GM18873 (cell line): ENCODE measurements at regions not wholly inside any gene's neighbourhood (a gene's known extent, or its start where the extent isn't known, plus 50 kb on each side); places are given as distances from the start of the nearest gene placed in this dataset.
"Not testable (repeated sequence)": the region's sequence is repeated elsewhere in the genome, so short reads cannot be mapped to it uniquely, and the experiment has no call there.

Source experiments
- ATAC-seq: cut with Tn5 transposase; IDR thresholded peaks from one replicate; pipeline ENCODE4 v1.9.1; 2021; ENCODE audit warnings: mild to moderate bottlenecking, moderate library complexity, moderate number of reproducible peaks; ENCODE audit not compliant: unreplicated experiment, low FRiP score

DNA sequence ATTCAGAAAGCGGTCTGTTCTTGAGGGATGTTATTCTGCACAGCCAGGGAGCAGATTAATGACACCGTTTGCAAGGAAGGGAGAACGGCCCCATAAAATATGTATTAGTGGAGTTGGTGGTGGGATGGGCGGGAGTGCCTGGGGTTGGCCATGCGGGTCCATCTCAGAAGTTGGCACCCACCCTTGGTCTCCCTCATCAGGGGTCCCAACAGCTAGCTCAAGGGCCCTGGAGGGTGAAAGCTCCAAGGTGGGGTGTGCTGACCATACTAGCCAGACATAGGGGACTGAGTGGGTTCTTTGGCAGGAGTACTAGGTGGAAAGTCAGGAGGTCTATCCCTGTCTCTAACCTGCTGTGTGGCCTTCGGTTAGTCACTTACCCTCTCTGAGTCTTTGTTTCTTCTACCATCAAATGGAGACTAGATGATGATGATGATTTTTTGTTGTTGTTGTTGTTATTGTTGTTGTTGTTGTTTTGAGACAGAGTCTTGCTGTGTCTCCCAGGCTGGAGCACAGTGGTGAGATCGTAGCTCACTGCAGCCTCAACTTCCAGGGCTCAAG lies 83.2 kb upstream of the BRD7 start:
- ATAC-seq = no peak

DNA sequence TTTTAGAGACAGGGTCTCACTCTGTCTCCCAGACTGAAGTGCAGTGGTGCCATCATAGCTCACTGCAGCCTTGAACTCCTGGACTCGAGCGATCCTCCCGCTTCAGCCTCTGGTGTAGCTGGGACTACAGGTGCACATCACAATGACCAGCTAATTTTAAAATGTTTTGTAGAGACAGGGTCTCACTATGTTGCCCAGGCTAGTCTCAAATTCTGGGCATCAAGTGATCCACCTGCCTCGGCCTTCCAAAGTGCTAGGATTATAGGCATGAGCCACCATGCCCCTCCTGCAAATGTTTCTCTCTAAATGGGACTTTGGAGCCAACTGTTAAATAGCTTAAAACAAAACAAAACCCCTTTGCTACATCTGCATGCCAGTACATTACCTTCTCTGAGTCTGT lies 82.2 kb upstream of the BRD7 start:
- no peak for ATAC-seq

DNA sequence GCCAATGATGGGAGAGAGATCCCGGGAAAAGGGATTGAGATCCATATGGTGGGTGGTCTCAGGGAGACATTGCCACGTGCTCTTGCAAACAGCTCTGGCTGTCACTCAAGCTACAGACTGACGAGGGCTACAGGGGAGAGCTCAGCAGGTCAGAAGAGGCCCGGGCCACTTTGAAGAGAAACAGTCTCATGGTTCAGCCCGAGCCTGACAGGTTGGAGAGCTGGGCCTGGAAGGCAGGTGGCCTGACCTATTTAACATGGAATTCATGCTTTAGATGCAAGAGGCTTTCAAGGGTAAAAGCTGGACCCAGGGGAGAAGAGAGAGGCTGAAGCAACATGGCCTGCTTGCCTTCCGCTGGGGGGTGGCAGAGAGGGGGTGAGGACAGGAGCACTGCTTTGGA lies 81.0 kb upstream of the BRD7 start:
- ATAC-seq = no peak

DNA sequence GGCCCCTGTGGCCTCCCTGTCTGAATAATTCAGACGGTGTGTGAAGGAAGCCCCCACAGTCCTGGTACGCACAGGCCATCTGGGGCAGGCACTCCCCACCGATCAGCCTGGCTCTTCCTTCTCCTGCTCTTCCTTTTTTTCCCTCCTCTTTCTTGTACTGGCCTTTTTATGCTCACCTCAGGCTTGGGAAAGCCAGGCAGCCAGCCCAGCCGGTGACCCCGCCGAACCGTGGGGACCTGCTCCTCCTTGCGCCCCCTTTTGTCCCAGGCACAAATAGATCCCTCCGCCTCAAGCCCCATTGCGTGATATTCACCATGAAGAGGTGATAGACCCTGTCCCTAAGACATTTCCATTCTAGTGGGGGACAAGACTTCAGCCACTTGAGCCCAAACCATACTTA lies 80.2 kb upstream of the BRD7 start:
- ATAC-seq = no peak

DNA sequence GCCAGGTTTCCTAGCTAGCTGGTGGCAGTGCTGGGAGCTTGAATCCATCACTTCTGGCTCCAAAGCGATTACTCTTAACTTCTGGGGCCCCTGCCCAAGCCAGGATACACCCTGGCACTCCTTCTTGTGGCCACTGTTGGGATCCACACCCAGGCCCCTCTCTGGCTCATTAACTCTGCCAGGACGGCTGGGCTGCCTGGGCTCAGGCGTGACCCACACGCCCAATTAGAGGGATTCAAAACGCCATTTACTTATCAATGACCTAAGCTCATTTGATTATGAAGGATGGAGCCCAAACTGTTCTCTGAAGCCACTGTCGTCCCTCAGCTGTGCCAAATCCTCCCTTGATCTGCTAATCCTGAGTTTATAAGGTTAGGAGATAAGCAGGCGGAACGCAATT lies 79.7 kb upstream of the BRD7 start:
- no peak for ATAC-seq

DNA sequence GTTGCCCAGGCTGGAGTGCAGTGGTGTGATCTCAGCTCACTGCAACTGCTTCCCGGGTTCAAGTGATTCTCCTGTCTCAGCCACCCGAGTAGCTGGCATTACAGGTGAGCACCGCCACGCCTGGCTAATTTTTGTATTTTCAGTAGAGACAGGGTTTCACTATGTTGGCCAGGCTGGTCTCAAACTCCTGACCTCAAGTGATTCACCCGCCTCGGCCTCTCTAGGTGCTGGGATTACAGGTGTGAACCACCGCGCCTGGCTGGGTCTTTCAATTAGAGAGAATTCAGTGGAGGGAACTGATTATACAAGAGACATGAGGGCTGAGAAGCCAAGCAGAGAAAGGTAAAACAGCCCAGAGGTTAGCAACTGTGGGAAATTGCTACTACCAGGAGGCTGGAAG lies 78.6 kb upstream of the BRD7 start:
- ATAC-seq = not testable (repeated sequence)

DNA sequence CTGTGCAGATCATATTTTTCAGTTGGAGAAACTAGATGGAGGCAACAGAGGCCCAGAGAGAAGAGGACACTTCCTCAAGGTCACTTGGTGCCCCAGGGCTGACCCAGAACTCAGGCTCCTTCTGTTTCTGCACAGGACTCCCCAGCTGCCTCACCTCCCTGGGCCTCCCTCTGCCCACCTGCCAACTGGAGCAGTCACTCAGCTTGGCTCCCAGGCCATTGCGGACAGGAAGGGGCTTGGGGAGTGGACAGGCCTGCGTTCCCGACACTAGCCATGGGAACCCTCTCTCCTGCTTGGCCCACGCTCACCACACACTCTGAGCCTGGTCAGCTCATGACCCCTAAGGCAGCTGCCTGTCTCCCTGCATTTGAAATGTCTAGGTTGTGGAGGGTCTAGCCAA lies 78.1 kb upstream of the BRD7 start:
- no peak for ATAC-seq

DNA sequence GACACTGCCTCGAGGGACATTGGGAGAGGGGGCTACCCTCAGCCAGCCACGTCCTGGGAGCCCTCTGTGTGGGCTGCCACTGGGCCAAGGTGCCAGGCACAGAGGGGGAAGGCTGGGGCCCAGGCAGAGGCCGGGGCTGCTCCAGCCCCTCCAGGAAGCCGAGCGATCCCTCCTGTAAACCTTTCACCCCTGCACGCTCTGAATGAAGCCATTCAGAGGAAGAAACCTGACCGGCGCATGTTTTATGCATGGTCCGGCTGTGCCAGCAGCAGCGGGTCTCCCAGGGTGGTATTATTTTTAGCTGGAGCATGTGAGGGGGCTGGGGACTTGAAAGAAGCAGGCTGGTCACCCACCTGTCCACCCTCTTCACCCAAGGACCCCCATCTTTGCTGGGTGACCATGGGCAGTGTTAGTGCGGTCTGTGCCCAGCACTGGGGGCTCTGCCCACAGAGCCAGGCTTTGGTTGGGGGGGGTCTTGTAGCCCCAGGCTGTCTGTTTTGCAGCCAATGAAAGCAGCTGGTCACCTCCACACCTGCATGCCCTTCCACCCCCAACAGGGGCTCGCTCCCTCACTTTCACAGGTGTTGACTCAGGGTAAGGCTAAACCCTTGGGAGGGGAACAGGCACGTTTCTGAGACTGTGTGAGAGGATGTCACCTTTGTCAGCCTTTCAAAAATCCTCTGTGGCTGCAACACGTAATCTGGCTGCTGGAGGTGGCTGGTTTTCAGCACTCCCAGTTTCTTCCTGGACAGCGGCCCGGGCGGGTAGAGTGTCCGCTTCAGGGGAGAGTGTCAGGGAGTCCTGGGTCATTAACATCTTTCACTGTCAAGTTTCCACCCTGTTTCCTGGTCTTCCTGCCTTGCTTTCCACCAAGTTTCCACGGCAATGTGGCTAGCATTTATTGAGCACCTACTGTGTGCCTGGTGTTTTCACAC lies 77.1 kb upstream of the BRD7 start:
- no peak for ATAC-seq

DNA sequence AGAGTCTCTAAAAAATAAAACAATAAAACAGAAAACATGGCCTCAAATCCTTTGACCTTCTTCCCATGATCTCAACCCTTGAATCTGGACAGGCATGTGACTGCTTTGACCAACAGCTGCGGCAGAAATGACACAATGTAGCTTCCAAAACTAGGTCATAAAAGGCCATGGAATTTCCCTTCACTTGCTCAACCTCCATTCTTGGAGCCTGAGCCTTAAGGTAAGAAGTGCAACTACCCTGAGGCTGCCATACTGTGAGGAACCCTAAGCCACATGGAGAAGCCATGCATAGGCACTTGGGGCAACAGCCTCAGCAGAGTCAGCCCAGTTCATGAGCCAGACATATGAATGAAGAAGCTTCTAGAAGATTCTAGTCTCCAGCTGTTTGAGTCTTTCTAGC lies 75.7 kb upstream of the BRD7 start:
- ATAC-seq = no peak

DNA sequence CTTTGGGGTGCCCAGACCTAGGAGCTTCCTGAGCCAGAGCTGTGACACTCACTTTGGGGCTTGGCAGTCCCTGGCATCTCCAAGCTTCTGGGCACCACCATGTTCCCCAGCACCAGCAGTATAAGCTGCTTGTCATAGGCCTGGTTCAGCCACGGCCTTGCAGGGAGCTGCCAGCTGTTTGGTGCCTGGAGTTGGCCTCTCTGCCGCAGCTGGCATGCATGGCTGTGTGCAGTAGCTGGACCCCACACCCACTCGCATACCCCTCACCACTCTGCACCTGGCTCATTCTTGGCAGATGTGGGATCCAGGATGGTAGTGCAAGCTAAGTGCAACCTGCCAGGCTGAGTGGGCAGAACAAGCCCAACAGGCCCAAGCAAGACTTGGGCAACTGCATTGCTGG lies 73.4 kb upstream of the BRD7 start:
- ATAC-seq = no peak

DNA sequence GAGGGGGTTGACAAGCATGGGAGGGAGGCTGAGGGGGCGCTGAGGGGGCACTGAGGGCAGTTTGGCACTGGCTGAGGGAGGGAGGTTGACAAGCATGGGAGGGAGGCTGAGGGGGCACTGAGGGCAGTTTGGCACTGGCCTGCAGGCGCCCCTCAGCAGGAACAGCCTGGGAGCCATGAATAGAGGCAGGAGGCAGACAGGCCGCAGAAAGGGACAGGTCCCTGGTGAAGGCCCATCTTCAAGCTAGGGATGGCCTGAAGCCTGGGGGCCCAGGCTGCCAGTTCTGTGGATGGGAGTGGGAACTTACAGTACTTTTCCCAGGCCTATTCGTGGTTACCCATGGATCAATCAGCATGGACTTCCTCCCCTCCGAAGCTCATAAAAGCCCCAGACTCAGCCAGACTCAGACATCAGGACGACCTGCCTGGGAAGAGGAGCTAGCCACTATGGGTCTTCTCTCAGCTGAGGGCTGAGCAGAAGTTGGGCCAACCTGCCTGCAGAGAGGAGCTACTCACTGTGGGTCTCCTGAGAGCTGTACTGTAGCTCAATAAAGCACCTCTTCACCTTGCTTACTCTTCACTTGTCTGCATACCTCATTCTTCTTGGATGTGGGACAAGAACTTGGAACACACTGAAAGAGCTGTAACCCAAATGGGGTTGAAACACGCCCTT lies 72.8 kb upstream of the BRD7 start:
- no peak for ATAC-seq

DNA sequence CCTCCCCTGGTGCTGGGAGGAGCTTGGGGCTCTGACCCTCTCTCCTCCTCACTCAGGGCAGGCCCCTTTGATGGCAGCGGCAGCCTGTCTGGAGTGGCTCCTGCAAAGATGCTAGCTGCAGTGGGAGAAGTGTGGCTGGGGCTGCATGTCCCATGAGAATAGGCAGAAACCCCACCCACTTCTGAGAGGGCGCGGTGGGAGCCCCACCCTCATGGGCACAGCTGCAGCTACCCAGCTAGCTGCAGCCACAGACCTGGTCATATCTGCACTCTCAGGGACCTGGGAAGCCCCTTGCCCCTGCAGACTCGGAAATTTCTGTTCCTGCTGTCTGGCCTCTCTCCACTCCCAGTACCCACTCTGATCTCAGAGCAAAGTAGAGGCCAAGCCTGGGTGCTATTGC lies 72.2 kb upstream of the BRD7 start:
- no peak for ATAC-seq

DNA sequence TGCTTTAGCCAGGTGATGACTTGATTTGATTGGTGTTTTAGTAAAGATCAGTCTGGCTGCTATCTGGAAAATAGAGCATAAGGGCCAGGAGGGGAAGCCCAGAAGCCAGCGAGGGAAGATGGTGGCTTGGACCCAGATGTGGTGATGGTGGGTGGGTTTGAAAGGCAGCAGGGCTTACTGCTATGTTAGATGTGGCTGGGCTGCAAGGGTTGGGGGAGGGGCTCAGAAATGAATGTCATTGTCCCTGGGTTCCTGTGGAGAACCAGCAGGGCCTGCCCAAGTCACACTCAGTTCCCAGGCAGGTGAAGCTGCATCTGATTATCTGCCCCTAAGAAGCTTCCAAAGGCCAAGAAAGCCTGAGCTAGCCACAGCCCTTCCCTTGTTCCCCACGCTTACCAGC lies 71.7 kb upstream of the BRD7 start:
- no peak for ATAC-seq

DNA sequence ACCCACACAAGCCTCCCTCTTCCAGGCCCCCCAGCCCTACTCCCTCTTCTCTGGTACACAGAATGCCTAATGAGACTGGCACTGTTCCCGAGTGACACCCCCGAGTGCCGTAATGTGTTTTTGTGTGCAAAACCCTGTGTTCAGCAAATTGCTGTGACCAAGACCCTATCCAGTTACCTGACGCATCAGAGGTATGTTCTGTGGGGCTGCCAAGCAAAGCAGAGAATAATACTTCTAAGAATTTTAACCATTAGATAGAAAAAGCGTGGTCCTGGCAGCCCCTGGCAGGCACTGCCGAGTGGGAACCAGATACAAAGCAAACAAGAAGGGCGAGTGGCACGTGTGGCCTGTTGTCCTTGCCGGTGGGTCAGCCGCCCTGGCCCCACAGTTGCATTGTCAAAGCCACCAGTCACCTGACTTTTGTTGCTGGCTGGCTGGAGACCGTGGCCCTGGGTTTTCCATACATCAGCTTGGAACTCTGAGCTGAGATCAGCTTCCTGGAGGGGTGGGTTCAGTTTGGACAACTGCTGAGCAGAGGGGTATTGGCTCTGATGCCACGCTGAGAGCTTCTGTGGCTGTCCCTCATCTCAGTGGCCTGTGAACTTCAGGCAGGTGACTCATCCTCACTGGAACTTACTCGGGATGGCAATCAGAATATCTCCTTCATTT lies 69.1 kb upstream of the BRD7 start:
- ATAC-seq = no peak

DNA sequence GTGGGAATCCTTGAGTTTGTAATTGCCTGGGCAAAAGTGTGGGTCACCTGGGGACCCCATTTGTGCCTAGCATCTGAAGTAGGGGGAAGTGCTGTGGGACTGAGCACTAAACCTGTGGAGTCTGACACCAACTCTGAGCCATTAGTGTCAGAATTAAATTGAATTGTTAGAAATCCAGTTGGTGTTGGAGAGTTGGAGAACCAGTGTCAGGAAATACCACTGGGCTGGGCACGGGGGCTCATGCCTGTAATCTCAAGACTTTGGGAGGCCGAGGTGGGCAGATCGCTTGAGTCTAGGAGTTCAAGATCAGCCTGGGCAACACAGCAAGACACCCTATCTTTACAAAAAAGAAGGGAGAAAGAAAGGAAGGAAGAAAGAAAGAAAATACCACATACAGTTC lies 67.5 kb upstream of the BRD7 start:
- no peak for ATAC-seq

DNA sequence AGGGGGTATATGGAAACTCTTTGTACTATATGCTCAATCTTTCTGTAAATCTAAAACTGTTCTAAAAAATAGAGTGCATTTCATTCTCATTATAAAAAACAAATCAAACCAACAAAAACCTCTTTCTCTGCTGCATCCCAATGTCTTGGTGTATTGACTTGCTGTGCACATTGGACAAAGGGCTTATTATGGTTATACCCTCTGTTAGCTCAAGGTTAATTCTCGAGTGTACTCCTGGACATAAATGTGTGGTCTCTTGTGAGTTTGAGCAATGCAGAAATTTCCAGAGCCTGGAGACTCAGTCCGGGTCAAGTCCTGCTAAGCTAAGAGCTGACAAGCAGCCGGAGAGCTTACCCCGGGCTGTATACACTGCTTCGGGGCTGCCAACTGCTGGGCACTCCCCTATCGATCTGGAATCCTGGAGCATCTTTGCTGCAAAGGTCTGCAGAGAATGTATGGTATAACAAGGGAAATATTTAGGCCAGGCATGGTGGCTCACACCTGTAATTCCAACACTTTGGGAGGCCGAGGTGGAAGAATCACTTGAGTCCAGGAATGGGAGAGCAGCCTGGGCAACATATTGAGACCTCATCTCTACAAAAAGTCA lies 66.2 kb upstream of the BRD7 start:
- ATAC-seq = no peak

DNA sequence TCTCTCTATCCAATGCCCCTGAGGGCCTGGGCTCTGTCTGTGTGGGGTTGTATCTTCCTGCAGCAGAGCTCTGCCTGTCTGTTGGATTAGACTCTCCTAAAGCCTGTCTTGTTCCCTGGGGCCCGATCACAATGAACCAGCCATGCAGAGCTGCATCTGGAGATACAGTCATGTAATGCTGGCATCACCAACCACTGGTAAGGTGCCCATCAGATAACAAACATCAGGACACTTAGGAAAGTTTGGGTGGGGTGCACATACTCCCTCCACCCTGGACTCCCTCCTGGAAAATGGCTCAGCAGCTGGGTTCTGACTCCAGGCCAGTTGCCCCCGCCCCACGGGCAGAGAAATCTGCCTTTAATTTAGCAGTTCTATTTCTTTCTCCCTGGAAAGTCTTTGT lies 61.3 kb upstream of the BRD7 start:
- ATAC-seq = no peak

DNA sequence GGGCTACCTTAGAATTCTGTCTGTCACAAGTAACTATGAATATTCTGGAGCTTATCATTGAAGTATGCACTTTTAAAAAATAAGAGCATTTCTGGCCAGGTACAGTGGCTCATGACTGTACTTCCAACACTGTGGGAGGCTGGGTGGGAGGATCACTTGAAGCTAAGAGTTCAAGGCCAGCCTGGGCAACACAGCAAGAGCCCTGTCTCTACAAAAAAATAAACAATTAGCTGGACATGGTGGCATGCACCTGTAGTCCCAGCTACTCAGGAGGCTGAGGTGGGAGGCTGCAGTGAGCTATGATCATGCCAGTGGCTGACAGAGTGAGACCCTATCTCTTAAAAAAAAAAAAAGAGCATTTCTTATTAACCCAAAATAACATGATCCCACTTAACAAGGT lies 60.0 kb upstream of the BRD7 start:
- ATAC-seq = no peak

DNA sequence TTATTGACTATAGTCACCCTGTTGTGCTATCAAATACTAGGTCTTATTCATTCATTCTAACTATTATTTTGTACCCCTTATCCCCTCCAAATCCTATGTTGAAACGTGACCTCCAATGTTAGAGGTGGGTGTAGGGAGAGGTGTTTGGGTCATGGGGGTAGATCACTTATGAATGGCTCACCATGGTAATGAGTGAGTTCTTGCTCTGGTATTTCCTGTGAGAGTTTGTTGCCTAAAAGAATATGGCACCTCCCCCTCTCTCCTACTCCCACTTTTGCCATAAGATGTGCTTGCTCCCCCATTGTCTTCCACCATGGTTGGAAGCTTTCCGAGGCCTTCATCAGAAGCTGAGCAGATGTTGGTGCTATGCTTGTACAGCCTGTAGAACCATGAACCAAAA lies 59.3 kb upstream of the BRD7 start:
- ATAC-seq = no peak

DNA sequence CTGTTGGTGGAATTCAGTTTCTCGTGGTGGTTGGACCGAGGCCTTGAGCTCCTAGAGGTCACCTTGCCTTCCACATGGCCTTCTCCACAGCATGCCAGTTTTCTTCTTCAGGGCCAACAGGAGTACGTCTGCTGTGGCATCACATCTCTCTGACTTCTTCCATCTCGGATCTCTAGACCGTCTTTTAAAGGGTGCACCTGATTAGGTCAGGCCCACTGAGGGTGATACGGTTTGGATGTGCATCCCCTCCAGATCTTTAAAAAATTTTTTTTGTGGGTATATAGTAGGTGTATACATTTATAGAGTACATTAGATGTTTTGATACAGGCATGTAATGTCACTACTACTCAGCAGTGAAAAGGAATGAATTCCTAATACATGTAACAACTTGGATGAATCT lies 58.3 kb upstream of the BRD7 start:
- no peak for ATAC-seq

DNA sequence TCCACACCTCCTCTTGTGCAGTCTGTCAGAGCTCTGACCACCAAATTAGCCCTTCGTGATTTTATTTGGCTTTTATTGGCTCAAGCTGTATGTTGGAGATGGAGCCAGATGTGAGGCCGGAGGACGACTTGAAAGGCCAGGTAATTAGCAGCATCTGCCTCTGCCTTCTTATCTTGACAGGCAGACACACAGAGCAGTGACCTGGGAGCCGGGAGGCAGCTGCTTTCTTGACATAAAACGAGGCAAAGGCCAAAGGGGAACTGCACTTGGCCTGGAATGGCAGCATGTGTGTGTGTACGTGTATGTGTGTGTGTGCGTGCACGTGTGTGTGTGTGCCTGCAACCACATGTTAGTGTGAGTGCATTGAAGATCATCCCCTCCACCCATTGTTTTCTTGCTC lies 56.9 kb upstream of the BRD7 start:
- no peak for ATAC-seq
